HG03064 (cell line): ENCODE measurements at regions not wholly inside any gene's neighbourhood (a gene's known extent, or its start where the extent isn't known, plus 50 kb on each side); places are given as distances from the start of the nearest gene placed in this dataset.

ENCODE experiments used
- ATAC-seq: cut with Tn5 transposase; IDR thresholded peaks from one replicate; pipeline ENCODE4 v1.9.1; 2021; ENCODE audit warnings: low read depth; ENCODE audit not compliant: unreplicated experiment

DNA sequence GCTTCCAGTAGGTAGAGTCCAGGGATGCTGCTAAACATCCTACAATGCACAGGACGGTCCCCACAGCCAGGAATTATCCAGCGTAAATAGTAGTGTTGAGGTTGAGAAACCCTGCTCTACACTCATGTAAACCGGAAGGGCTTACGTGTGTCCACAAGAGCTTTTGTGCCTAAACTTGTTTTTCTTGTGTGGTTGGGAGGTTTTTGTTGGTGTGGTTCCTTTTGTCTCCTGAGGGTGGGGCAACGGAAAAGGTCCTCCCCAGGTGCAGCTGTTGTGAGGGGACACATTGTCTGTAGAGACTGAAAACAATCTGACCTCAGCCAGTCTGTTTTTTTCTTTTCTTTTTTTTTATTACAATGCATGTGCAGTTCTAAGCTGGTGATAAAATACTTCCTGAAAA is 72.7 kb upstream of the MGAT5 start:
- ATAC-seq, result peak; percentile 56

DNA sequence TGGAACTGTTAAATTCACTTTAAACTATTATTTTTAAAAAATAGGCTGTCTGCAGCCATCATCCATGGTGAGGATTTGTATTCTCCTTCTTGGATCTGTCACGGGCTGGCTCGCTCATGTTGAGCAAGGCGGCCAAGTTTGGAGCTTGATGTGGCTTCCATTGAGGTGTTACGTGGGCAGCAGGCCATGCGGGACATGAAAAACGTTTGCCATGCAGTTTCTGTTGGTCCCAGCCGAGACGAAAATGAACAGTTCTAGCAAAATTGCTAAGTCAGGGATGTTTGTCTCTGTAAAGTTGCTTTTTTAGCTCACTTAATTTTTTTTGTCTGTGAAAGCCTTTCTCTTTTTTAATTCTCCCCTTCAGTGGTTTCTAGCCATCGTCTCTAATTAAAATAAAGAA is 70.2 kb upstream of the MGAT5 start:
- no peak for ATAC-seq

DNA sequence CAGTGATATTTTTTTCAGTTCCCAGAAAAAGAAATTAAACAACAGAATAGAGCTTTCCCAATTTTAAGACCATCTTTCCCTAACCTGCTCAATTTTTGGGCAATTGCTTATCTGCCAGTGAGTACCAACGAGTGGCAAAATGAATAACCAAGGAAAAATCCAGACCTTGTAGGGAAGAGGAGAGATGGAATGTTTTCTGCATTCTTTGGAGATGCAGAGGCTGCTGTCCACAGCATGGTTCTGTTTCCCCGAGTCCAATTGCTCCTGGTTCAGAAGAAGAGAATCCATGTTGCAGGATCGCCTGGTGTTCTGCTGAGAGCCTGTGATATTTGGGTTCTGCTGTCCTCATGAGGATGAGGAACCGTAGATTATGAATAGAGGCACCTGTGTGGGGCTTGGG is 68.2 kb upstream of the MGAT5 start:
- ATAC-seq, result no peak

DNA sequence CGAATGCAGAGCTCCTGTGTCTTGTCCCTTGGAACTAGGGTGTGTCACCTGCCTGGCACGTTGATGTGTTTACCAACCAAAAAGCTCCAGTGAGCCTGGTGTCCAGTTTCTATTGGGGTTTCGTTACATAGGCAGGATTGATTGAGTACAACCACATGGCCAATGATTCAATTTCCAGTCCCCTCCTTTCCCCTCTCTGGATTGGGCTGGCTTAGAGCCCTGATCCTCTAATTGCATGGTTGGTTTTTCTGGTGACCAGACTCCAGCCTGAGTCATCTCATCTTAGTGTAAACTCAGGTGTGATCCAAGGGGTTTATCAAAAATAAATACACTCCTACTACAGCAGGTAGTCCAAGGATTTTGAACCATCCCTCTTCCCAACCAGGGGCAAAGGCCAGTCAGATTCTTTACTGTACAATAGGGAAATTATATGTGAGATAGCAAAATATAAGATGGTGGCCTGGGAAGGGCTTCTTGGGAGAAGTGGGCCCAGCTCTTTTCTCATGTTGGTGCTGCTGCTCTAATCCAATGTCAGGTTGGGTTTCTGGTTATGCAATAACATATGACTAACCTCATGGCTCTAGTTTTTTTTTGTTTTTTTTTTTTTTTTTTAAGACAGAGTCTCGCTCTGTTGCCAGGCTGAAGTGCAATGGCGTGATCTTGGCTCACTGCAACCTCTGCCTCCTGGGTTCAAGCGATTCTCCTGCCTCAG is 64.7 kb upstream of the MGAT5 start:
- no peak for ATAC-seq

DNA sequence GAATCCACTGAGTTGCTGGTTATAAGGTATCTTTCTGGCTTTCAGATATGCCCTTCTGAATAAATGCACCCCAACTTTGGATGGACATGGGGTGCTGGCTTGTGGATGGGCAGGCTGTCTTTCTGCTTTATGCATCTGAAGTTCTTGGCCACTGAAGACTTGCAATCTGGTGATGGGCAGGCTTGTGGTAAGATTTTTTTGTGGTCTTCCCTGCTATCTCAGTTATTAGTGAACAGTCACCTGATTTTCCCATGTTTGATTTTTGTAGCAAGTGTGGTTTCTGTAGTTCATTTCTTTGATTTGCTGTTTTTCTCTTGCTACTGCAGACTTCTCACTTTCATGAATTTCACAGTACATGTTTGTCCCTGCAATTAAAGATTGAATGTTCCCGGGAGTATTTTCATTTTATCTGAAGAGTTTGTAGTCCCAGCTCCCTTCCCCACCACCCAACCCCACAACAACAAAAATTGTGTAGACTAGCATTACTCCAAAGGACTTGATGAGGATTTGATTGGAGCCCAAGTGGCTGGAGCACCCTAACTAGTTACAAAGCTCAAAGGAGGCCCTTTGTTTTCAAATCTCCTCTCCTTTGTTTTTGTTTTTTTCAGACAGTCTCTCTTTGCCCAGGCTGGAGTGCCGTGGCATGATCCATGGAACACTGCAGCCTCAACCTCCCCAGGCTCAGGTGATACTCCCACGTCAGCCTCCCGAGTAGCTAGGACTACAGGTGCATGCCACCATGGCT is 63.6 kb upstream of the MGAT5 start:
- ATAC-seq, result no peak

DNA sequence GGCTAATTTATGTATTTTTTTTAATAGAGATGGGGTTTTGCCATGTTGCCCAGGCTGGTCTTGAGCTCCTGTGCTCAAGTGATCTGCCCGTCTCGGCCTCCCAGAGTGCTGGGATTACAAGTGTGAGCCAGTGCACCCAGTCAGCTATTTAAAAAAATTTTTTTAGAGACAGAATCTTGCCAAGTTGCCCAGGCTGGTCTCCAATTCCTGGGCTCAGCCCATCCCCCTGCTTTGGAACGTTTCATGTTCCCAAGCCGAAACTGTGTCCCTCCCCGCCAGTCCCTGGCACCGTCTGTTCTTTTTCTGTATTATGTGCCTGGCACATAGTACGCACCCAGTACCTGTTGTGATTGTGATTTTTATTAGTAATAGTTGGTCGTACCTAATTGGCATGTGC is 63.1 kb upstream of the MGAT5 start:
- no peak for ATAC-seq

DNA sequence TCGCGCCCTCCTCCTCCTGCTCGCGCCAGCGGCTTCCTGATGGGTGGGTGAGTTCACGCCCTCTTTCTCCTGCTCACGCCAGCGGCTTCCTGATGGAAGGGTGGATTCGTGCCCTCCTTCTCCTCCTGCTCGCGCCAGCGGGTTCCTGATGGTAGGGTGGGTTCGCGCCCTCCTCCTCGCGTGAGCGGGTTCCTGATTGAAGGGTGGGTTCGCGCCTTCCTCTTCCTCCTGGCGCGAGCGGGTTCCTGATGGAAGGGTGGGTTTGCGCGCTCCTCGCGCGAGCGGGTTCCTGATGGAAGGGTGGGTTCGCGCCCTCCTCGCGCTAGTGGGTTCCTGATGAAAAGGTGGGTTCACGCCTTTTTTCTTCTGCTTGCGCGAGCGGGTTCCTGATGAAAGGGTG is 62.0 kb upstream of the MGAT5 start:
- no peak for ATAC-seq

DNA sequence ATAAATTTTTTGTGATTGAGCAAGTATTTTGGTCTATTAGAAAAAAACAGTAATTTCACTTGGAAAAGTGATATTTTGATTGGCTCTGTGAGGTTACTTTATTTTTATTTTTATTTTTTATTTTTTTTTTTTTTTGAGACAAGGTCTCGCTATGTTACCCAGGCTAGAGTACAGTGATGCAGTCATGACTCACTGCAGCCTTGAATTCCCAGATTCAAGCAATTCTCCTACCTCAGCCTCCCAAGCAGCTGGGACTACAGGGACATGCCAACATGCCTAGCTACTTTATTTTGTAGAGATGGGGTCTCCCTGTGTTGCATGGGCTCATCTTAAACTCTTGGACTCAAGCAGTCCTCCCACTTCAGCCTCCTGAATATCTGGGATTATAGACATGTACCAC is 60.9 kb upstream of the MGAT5 start:
- ATAC-seq, result no peak

DNA sequence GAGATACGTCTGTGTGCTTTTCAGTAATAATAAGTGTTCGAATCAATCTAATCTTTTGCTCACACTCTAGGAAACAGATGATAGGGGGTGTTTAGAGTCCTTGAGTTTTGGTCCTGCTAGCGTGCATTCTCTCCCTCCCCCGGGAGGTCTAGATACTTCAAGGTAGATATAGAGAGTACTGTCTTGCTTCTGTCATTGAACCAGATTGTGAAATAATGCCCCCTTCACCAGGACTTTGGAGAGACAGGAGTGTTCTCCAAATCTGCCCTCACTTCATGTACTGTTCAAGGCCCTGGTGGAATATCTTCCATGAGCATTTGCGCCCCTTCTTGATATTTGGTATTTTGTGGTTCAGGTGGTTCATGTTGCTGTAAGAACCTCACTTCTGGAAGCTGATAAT is 59.4 kb upstream of the MGAT5 start:
- no peak for ATAC-seq

DNA sequence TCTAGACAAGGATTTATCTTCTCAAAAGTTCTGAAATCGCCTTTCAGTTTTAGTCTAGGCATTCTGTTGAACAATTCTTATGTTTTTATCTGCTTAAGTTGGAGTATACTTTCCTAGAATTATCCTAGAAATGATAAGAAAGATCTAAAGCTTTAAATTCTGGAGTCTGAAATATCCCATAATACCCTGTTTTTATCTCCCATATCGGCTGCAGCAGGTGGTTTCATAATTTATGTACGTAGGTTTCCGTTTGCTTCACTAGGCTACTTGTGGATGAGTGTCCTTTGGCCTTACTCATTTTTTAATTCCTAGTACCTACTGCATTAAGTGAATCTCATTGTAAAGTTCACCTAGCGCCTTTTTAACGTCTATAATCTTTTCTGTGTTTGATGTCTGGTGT is 58.5 kb upstream of the MGAT5 start:
- no peak for ATAC-seq

DNA sequence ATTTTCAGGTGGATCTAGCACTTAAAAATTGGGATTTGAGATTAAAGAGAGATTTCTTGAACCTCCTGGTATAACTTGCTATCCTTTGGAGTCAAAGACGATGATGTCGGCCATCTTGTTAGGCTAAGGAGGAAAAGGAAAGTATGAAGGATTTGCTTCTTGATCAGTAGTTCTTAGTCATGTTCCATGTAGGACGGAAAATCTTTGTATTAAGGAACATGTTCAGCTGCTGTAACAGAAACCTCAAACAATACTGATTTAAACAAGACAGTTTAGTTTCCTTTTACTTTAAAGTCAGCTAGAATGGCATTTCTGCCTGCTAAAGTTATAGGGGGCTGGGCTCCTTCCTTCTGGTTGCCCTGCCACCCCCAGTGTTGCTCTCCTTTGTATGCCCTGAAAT is 56.4 kb upstream of the MGAT5 start:
- ATAC-seq, result no peak

DNA sequence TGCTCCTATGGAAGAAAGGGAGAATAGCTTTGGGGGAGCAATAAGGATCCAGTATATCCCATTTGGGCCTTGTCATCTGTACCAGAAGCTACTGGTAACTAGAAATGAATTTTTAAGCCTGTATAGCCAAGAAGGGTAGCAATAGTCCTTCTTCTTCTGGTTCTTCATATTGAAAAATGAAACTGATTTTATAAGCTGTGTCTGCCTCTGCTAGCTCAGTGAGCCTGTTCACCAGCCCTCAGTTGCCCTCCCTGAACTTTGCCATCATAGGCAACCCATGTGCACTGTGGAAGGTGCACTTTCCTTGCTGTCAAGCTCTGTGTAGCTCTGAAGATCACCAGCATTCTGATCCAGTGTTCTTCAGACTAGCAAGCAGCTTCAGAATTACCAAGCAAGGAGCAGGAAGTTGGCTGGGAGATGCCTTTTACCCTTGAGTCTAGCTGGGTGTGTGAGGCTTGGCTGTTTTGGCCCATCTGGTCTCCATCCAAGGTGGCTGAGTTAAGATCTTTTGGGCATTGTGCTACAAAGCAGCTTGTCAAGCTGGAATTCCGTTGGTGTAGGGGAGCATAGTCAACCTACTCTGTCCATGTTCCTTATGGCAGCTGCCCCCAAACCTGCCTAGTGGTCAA is 55.8 kb upstream of the MGAT5 start:
- ATAC-seq, result no peak

DNA sequence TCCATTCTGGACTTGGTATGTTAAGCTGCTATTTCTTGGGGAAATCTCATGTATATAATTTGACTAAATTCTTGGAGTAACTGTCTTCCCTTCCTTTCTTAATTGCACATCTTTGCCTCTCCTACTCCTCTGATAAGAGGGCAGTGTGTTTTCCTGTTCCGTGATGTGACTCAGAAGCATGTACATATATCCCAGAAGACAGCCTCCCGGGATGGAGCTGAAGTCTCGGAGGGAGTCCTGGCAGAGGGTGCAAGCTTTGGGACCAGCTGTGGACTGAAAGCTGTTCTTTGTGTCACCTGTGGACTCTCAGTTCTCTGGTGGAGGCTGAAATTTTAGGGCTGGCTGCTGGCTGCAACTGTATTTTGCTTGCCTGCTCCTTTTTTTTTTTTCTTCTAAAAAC is 54.7 kb upstream of the MGAT5 start:
- ATAC-seq, result no peak

DNA sequence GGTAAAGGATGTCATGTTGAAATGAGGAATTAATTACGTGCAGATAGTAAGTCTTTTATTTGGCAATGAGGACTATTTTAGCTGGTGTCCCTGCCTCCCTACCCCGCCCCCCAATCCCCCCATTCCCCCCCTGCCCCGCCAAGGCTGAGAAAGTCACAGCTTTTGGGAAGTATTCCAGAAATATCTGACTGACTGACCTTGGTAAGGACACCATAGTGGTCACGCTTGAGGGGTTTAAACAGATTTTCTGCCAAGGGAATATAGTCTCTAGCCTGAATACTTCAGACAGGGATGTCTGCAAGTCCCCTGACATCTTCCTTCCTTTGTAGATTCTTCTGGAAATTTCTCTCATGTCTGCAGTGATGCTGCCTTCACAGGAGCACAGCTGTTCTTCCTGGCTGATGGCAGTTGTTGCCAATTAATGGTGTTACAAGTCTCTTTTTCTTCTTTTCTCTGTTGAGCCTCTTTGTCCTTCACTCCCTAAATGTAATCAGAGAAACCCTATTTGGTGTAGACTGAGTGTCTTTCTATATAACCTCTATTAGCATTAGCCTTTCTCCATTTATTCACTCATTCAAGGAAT is 53.7 kb upstream of the MGAT5 start:
- no peak for ATAC-seq

DNA sequence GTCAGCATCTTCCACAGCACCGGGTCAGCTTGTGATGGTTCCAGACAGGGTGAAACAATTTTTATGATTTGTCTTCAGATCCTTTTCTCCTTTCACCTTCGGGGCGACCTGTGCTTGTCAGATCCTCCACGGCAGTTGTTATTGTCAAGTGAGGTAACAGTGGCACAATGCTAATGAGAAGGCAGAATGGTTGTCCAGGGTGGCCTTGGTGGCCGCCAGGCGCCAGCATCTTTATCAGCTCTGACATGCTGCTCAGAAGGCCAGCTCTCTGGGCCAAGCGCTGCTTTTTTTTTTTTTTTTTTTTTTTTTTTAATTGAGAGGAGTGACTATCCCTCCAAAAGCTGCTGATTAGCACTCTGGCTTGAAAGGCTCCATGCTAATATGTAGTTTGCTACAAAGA is 52.3 kb upstream of the MGAT5 start:
- ATAC-seq, result no peak

DNA sequence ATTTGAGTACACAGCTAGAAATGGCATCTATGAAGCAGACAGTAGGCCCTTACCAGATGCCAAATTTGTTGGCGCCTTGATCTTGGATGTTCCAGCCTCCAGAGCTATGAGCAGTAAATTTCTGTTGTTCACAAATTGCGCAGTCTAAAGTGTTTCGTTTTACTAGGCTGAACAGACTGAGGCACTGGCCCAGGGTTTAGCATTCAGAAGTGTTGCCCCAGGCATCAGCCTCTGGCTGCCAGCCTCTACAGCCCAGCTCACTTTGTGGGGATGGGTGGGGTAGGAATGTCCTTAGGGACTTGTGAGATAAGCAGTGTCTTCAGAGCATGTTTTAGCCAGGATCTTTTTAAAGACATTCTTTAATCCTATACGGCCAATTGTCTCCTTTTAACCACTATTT is 51.5 kb upstream of the MGAT5 start:
- ATAC-seq, result no peak

DNA sequence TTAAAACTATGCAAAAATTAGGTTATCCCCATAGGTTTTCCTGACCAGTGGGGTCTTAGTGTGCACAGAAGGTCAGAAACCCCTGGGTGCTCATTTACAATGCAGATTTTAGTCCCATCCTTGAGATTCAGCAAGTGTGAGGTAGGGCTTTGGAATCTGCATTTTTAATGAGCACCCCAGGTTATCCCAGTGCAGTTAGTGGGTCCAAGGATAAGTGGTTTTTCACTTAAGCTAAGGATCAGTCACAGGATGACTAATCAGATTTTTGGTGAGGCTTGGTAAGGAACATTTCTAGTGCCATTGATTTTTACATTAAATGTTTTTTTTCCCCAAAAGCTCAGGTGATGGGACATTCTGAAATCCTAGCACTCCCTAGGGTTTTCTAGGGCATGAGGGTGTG is 50.7 kb upstream of the MGAT5 start:
- ATAC-seq, result no peak
